ENCODE measurements at regions not wholly inside any gene's neighbourhood (a gene's known extent, or its start where the extent isn't known, plus 50 kb on each side); places are given as distances from the start of the nearest gene placed in this dataset.
"Not testable (repeated sequence)": the region's sequence is repeated elsewhere in the genome, so short reads cannot be mapped to it uniquely, and the experiment has no call there.

DNA sequence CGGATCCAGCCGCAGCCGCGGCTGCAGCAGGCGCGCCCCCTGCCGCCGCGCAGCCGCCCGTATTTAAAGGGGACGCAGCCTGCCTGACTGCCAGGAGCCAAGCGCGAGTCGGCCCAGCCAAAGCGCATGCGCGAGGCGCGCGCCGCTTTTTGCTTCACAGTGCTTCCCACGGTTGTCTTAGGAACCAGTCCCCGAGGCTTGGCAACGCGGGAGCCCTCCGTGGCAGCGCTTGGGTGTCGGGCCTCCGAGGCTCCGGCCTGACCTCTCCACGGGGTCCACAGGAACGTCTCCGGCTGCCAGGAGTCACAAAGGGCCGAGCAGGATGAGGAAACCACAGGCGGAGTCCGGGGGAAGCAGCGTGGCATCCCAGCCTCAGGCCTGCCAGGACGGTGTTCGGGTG, 689.3 kb downstream of the KCNJ18 start:
- TF ChIP-seq, protein P1, sequence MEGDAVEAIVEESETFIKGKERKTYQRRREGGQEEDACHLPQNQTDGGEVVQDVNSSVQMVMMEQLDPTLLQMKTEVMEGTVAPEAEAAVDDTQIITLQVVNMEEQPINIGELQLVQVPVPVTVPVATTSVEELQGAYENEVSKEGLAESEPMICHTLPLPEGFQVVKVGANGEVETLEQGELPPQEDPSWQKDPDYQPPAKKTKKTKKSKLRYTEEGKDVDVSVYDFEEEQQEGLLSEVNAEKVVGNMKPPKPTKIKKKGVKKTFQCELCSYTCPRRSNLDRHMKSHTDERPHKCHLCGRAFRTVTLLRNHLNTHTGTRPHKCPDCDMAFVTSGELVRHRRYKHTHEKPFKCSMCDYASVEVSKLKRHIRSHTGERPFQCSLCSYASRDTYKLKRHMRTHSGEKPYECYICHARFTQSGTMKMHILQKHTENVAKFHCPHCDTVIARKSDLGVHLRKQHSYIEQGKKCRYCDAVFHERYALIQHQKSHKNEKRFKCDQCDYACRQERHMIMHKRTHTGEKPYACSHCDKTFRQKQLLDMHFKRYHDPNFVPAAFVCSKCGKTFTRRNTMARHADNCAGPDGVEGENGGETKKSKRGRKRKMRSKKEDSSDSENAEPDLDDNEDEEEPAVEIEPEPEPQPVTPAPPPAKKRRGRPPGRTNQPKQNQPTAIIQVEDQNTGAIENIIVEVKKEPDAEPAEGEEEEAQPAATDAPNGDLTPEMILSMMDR (IDR thresholded peaks at IDR 0.05; ENCODE audit: borderline replicate concordance, extremely low read depth, low read length, poor library complexity, severe bottlenecking) = not testable (repeated sequence)
- not testable (repeated sequence) for TF ChIP-seq EZH2 (IDR thresholded peaks at IDR 0.05; ENCODE audit: borderline replicate concordance, low read depth, low read length, severe bottlenecking)
